Inferior parietal cortex (tissue), 1 donor: ENCODE measurements at regions not wholly inside any gene's neighbourhood (a gene's known extent, or its start where the extent isn't known, plus 50 kb on each side); places are given as distances from the start of the nearest gene placed in this dataset.
"Not testable (repeated sequence)": the region's sequence is repeated elsewhere in the genome, so short reads cannot be mapped to it uniquely, and the experiment has no call there.

Experiments used
- DNase-seq: peaks from one replicate; pipeline ENCODE4 v3.0.0-alpha.2; 2016; ENCODE audit errors: extremely low spot score

DNA sequence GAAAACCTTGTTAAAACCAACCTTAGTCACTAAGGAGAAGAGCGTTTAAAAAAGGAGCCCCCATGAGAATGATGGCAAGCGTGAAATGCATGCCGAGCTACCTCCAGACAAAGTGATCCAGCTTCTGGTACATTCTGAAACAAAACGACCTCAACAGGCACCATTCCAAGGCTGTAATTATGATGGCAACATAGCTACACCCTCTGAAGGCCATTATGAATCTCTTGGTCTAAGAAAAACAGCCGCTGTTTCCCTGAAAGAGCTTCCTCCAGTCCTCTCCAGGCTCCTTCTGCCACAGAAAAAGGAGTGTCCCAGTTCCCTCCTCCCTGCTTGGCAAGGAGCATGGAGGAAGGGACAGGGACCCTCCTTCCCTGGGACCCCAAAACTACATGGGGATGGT is 50.0 kb upstream of the ABLIM1 start:
- no peak for DNase-seq

DNA sequence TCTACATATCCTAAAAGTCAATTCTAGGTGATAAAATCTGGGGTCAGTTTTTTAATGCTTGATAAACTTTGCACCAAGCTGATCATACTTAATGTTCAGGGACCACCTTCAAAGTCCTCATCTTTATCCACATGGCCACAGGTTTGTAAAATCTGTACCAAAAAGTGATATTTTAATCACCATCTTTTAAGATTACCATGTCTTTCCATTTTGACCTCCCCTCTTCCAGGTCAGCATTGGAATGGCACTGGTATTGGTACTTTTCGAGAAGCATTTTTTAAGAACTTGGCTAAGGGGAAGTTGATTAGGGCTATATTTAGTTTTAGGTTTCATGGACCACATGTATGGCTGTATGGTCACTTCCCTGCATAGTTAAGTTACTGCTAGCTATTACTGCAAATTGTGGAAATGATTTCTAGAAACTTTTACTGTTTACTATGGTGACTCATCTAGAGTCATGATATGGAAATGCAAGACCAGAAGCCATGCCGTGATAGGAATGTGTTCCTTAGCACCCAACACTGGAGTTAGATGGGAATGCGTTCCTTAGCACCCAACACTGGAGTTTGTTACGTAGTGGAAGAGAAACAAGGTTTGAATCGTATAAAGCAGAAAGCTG is 50.8 kb upstream of the ABLIM1 start:
- no peak for DNase-seq

GRCh38 chr10:114709984-114710383 is 51.9 kb upstream of the ABLIM1 start:
- DNase-seq: no peak

DNA sequence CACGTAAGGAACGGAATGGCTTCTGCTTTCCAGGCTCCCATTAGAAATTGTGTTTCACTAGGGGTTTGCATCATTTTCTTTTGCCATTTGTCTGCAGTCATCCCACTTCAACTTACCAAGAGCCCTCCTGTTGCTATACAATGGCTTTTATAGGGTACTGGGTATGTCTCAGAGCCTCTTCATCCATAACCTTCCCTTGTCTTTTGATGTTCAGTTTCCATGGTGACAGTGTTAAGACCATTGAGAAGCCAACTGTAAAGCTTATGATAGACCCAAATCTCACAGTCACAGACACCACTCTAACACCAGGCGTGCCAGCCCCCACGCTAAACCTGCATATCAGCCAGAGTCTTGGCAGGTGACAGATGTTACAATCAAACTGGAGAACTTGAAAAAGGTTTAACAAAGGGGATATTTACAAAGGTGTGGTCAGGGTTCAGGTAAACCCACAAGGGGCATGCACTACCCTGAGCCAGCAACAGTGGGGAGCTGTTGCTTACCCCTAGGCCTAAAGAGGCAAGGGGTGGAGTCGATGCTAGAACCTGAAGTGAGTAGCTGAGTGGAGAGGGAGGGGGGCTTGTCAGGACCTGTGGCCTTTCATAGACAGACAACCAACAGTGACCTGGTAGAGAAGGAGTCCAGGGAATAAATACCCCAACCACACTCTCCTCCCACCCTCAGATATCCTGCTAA is 53.2 kb upstream of the ABLIM1 start:
- no peak for DNase-seq

DNA sequence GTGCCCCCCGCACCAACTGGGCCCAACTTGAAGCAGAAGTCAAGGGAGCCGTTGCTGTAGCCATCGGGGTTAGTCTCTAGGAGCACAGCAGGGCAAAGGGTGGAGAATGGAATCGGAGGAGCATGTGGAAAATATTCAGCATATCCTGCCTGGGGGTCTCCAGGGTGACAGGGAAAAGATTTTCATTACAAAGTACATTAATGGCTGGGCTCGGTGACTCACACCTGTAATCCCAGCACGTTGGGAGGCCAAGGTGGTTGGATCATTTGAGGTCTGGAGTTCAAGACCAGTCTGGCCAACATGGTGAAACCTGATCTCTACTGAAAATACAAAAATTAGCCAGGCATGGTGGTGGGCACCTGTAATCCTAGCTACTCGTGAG is 53.8 kb upstream of the ABLIM1 start:
- DNase-seq: no peak

GRCh38 chr10:114713525-114714090 is 55.5 kb upstream of the ABLIM1 start:
- DNase-seq: no peak

DNA sequence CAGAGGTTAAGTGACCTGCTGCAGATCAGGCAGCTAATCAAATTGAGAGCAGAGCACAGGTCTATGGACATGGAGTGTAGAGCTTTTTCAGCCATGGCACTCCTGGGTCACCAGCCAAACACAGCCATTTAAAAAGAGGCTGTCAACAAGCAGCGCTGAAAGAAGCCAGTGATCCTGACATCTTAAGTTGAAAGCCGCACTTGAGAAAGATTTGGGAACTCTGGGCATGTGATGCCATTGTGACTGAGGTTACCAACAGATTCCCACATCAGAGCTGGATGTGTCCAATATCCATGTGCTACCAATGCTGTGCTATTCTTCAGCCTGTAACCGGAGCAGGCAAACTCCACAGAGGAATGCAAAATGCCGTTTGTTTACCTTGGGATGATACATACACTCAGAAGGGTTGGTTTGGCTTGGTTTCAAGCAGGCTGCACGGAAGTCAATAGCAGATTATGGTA is 56.2 kb upstream of the ABLIM1 start:
- peak; percentile 42 for DNase-seq

- no peak for DNase-seq
Measured at GRCh38 chr10:114715171-114715670, 57.1 kb upstream of the ABLIM1 start.

DNA sequence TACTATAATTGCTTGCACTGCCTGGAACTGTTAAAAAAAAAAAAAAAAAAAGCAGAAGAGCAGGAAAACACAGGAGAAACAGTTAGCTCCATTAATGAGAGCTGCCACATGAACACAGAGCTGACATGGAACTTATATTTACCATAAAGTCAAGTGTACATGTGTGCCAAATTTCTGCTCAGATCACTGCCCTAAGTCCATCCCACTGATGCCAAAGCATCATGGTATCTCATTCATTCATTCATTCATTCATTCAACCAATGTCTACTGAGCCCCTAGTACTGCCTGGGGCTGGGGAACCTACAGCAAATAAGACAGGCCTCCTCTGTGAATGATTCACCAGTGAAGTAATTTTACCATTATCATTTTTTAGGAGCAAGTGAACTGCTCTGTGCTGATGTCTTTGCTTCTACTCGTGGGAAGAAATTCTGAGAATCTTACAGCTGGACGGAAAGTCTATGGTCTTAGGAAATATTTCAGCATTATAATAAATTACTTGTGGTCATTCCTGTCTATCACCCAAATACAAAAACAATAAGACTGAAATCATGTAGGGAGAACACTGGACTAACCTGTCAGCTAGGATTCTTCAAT is 58.8 kb upstream of the ABLIM1 start:
- no peak for DNase-seq

- not testable (repeated sequence) for DNase-seq
Measured at GRCh38 chr10:114717881-114718280, 59.8 kb upstream of the ABLIM1 start.

DNA sequence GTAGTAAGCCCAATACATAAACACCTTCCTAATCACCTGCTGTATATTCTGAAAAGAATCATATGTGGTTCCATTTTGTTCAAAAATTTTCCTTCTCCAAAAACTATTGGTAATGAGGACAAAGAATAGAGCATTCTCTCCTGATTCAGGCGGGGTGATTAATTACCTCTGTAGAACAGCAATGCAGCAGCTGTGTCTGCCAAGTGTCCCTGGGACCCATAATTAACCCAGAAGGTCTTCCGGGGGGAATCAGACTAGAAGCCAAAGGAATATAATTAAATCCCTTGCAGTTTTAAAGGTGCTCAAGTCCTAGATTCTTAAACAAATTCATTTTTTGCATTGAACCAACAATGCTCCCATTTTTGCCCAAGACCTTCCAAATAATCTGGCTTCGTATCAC is 60.3 kb upstream of the ABLIM1 start:
- no peak for DNase-seq

GRCh38 chr10:114719311-114719710 is 61.2 kb upstream of the ABLIM1 start:
- no peak for DNase-seq

GRCh38 chr10:114720023-114720422 is 61.9 kb upstream of the ABLIM1 start:
- DNase-seq: not testable (repeated sequence)

DNA sequence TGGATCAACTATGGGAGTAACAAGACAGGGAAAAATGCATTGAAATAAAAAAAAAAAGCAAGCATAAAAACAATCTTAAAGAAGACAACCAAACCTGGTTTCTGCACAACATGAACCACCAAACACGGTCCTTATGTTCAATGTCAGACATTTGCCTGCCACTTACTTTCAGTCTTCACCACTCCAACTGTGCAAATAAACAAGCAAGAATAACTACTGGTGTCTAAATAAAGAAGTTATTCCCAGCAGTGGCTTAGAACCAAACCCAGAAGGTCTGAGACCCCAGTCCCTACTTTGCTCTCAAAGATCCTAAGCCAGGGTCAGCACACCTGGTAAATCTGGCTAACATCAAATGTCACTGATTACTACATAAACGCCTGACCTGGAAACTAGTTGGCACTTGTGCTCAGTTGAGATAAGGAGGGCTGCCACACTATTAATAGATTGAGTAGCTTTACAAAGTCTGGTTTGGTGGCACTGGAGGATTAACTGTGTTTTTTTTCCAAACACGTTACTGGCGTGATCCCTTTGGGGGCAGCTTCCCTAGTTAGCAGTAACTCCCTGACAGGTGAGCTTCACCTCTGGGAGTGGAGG is 62.7 kb upstream of the ABLIM1 start:
- DNase-seq: no peak

- DNase-seq: not testable (repeated sequence)
Measured at GRCh38 chr10:114722136-114722535, 64.1 kb upstream of the ABLIM1 start.

- DNase-seq: no peak
Measured at GRCh38 chr10:114723361-114723760, 65.3 kb upstream of the ABLIM1 start.

GRCh38 chr10:114723991-114724715 is 66.1 kb upstream of the ABLIM1 start:
- no peak for DNase-seq

DNA sequence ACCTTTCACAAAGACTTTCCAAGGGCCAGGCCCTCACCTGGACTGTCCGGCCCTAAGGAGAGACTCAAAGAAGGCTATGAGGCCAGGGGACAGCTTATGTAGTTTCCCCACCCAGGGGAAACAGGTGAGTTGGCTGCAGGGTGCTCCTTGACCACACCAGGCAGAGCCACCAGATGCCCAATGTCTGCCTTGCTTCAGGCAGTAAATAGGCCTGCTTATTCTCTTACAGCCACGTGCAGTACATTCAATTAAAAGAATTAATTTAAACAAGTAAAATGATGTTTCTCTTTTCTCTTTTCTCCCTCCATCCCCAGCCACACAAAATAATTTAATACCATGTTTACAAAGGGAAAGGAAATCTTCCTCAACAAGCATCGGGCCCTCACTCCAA is 66.6 kb upstream of the ABLIM1 start:
- DNase-seq: no peak

DNA sequence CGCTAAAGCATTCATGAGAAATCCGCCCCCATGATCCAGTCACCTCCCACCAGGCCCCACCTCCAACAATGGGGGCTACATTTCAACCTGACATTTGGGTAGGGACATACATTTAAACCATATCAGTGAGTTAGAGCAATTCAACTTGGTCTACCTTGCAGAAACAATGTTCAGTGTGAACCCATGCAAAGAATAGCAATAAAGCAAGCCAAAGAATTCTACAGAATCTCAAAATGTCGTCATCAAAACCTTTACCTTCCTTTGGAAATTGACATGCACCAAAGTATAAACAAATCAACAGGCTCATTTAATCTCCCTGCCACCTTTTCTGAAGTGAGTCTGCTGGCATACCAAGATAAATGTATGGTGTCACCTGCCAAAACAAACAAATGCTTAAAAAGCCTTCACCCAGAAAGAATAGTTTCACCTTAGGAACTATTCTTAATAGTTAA is 68.8 kb upstream of the ABLIM1 start:
- DNase-seq: no peak

DNA sequence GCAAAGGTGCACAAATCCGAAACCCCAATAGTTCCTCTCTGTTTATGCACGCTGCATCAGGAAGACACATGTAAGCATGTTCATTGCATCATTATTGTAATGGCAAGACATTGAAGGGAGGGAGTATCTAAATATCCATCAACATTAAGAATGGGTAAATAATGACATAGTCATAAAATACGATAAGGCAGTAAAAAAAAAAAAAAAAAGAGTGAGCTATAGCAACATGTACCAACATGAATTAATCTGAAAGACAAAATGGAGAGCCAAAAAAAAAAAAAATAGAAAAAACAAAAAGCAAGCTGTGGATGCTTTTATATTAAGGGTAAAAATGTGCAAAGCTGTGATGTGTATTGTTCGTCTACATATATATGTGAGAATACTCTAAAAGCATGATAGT is 70.2 kb upstream of the ABLIM1 start:
- DNase-seq: no peak

DNA sequence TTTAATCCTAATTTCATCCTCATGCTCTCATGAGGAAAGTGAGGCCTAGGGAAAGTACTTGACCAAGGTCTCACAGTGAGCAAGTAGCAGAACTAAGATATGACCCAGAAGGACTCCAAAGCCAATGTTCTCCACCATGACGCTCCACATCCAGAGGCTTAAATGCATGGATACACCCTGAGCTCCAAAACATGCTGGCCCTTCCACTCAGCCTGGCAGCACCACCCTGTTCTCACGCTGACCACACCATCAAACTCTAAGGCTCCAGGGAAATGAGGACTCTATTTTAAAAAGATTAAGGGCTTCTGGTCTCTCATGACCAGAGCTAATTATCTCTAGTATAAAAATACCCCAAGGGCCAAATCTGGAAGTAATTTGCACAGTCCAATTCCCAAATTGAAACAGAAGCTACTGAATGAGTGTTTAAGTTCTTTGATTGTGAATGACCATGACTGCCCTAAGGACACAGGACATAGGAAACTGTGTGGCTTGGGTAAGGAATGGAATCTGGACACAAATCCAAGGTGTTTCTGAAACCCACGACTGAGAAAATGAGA is 71.1 kb upstream of the ABLIM1 start:
- no peak for DNase-seq
